Testis (tissue), 2 donors: ENCODE measurements at regions not wholly inside any gene's neighbourhood (a gene's known extent, or its start where the extent isn't known, plus 50 kb on each side); places are given as distances from the start of the nearest gene placed in this dataset.
"Not testable (repeated sequence)": the region's sequence is repeated elsewhere in the genome, so short reads cannot be mapped to it uniquely, and the experiment has no call there.

Experiments used
- DNase-seq: peaks from one replicate; pipeline ENCODE4 v3.0.0-alpha.2; 2019
- H3K27ac ChIP-seq, 2 donors: fragments of 200-600 bp; sonication (generic); one replicate each; pipeline ENCODE4 v1.5.1; 2019
- H3K27me3 ChIP-seq: fragments of 200-600 bp; sonication (generic); one replicate; pipeline ENCODE4 v1.5.1; 2019
- H3K36me3 ChIP-seq: fragments of 200-600 bp; sonication (generic); one replicate; pipeline ENCODE4 v1.5.1; 2017; ENCODE audit warnings: low read depth; ENCODE audit errors: missing control alignments
- H3K4me1 ChIP-seq: fragments of 200-600 bp; sonication (generic); one replicate; pipeline ENCODE4 v1.5.1; 2019
- H3K4me3 ChIP-seq, 2 donors: fragments of 200-600 bp; sonication (generic); one replicate each; pipeline ENCODE4 v1.5.1; 2017 to 2019
- H3K9me3 ChIP-seq: fragments of 200-600 bp; sonication (generic); one replicate; pipeline ENCODE4 v1.5.1; 2017
- POLR2A ChIP-seq: fragments of 450-650 bp; IDR thresholded peaks from one replicate; pipeline ENCODE4 v1.6.1; 2017; ENCODE audit warnings: antibody characterized with exemption, mild to moderate bottlenecking, moderate library complexity
- whole genome bisulfite sequencing, 2 donors: methylation state at CpG; one replicate each; pipeline ENCODE4 v1.1.5; 2018; 5-methylcytosine and 5-hydroxymethylcytosine counted together
- intact Hi-C: fragments of 100-400 bp; cut with DNase I; formaldehyde crosslinking; loops from one replicate; pipeline ENCODE4 v1.15.1; 2023; ENCODE audit warnings: low total_unique reads
- TF ChIP-seq, protein P1 (sequence below), 3 experiments: fragments of 450-650 bp in 2 of 3; fragments of 200-600 bp in 1 of 3; sonication (generic) in 1 of 3; IDR thresholded peaks; one replicate each; pipeline ENCODE4 v1.5.1; 2016 to 2019; ENCODE audit warnings: antibody characterized with exemption in 3 of 3, mild to moderate bottlenecking in 2 of 3, moderate library complexity in 1 of 3

DNA sequence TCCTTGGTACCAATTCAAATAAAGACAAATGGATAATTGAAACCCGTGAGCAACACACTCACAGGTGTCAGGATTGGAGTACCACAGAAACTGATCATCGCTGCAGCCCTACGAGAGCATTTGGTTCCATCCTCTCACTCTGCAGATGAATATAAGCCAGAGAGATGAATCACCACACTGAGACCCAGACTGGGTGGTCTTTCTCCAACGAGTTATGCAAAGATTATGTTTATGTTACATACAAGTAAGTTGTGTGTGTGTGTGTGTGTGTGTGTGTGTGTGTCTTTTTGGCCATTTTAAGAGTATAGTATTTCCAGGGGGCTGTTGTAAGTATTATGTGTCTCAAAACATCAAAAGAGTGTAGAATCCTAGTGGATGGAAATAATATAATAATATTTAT, 329.5 kb upstream of the ZFP42 start:
- H3K9me3 ChIP-seq = no peaks in the 10 kb centered on the region
- 79 to 86% methylated on average over 4 of the region's 4 CpGs for WGBS, 2 donors
- no peaks in the 10 kb centered on the region for H3K36me3 ChIP-seq
- H3K27ac ChIP-seq = no peak overlapping the region
- TF ChIP-seq, protein P1, sequence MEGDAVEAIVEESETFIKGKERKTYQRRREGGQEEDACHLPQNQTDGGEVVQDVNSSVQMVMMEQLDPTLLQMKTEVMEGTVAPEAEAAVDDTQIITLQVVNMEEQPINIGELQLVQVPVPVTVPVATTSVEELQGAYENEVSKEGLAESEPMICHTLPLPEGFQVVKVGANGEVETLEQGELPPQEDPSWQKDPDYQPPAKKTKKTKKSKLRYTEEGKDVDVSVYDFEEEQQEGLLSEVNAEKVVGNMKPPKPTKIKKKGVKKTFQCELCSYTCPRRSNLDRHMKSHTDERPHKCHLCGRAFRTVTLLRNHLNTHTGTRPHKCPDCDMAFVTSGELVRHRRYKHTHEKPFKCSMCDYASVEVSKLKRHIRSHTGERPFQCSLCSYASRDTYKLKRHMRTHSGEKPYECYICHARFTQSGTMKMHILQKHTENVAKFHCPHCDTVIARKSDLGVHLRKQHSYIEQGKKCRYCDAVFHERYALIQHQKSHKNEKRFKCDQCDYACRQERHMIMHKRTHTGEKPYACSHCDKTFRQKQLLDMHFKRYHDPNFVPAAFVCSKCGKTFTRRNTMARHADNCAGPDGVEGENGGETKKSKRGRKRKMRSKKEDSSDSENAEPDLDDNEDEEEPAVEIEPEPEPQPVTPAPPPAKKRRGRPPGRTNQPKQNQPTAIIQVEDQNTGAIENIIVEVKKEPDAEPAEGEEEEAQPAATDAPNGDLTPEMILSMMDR (IDR thresholded peaks at IDR 0.05) = no peak
- TF ChIP-seq POLR2A = no peak
- DNase-seq = no peak
- intact Hi-C loops = no loop called here
- H3K27me3 ChIP-seq = no peaks in the 10 kb centered on the region
- no peak overlapping the region for H3K4me3 ChIP-seq
- peaks cover 12% of the 10 kb centered on the region for H3K4me1 ChIP-seq

DNA sequence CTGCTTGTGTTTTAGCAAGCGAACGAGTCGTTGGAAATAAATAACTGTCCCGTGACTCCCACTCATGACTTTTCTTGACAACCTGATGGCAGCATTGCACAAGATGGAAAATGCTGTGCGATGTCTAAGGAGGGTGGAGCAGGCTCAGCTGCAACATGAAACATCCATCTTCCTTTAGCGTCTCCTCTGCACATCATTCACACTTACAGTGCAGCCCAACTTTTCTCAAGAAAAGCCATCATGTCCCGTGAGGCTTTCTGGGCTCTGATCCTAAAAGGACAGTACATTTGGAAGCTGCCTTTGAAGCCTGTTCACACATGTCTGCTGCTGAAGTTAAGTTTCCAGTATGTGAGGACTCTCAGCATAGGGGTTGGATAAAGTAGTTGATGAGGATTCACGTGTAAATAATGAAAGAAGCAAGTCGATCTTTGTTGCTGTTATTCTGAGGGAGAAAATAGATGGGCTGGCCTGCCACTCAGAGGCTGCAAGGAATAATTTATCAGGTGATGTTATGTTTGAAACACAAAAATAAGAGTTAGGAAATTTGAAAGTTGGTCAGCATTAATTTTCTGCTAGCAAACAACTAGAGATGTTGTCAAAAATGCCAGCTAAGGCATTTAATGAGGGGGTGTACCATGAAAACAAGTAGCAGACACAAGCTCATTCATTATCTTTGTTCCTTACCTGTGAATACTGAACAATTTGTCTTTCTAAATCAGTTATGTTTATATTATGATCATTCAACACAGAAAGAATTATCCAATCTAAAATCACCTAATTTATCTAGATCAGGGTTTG, 328.7 kb upstream of the ZFP42 start:
- Histone ChIP-seq H3K9me3 (no peaks in the 10 kb centered on the region), H3K27me3 (no peaks in the 10 kb centered on the region), H3K4me3 (no peak overlapping the region), H3K4me1 (peaks cover 12% of the 10 kb centered on the region), H3K27ac (no peak overlapping the region), H3K36me3 (no peaks in the 10 kb centered on the region)
- intact Hi-C loops = no loop called here
- peak; percentile 54 for DNase-seq
- TF ChIP-seq POLR2A = no peak
- TF ChIP-seq, protein P1 (IDR thresholded peaks at IDR 0.05) = no peak
- 28 to 49% methylated on average over 9 of the region's 9 CpGs for WGBS, 2 donors

DNA sequence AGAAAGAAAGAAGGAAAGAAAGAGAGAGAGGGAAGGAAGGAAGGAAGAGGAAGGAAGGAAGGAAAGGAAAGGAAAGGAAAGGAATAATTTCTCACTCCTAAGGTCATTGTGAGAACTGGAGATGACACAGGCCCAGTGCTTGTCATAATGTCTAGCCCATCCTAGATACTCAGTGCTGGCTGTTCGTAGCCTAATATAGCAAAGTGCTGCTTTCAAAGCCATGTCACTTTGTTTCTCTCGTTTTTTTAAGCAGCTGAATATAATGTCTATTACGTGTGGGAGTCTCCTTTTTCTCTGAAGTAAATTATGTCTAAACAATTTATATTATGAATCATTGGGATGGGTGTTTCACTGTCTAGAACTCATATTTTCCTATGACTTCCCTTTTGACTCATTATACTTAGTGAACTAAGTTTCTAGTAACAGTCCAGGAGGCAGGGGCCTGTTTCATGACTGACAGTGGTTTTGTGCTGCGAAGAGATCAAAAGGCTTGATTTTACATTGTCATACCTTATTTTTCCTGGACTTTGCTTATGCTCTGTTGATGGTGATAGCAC, 327.0 kb upstream of the ZFP42 start:
- Histone ChIP-seq H3K36me3 (no peaks in the 10 kb centered on the region), H3K27me3 (no peaks in the 10 kb centered on the region), H3K4me1 (peaks cover 12% of the 10 kb centered on the region), H3K4me3 (no peak overlapping the region), H3K9me3 (no peaks in the 10 kb centered on the region), H3K27ac (no peak overlapping the region)
- no peak for DNase-seq
- TF ChIP-seq, protein P1 (IDR thresholded peaks at IDR 0.05) = no peak
- no peak for TF ChIP-seq POLR2A
- WGBS, 2 donors = 65 to 70% methylated on average over 4 of the region's 4 CpGs
- intact Hi-C loops = no loop called here

DNA sequence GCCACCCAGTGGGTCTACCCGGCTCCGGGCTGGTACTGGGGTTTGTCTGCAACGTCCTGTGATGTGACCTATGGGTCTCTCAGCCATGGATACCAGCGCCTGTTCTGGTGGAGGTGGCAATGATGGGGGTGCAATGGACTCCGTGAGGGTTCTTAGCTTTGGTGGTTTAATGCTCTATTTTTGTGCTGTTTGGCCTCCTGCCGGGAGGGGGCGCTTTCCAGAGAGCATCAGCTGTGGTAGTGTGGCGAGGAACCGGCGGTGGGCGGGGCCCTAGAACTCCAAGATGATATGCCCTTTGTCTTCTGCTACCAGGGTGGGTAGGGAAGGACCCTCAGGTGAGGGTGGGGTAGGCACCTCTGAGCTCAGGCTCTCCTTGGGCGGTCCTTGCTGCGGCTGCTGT, 324.1 kb upstream of the ZFP42 start:
- Histone ChIP-seq H3K4me1 (peaks cover 12% of the 10 kb centered on the region), H3K4me3 (peak overlapping the region in 1 of 2 donors; percentile 13)
- intact Hi-C loops, H3K27ac ChIP-seq, H3K9me3 ChIP-seq, H3K36me3 ChIP-seq, H3K27me3 ChIP-seq: not testable (repeated sequence)
- WGBS, 2 donors = 82 to 83% methylated on average over 4 to 11 of the region's 13 CpGs
- TF ChIP-seq, protein P1 (IDR thresholded peaks at IDR 0.05) = peak in 1 of 3 experiments; percentile 24
- DNase-seq = peak; percentile 74

DNA sequence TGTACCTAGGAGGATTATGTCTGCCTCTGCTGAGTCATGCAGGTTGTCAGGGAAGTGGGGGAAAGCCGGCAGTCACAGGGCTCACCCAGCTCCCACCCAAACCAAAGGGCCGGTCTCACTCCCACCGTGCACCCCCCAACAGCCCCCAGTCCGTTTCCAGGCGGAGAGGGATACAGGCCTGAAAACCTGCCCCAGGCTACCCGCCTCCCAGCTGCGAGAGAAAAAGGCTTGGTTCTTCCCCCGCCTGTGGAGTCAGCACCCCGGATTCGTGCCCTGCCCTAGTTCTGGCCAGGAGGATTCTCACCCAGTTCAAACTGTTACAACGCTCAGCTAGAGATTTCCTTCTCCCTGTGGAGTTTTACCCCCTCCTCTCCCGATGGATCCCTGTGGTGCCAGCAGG, 323.6 kb upstream of the ZFP42 start:
- DNase-seq, H3K36me3 ChIP-seq, H3K27me3 ChIP-seq, H3K9me3 ChIP-seq, intact Hi-C loops, H3K4me1 ChIP-seq, H3K27ac ChIP-seq: not testable (repeated sequence)
- H3K4me3 ChIP-seq = peak overlapping the region in 1 of 2 donors; percentile 13
- 53 to 65% methylated on average over 6 to 8 of the region's 12 CpGs for WGBS, 2 donors

DNA sequence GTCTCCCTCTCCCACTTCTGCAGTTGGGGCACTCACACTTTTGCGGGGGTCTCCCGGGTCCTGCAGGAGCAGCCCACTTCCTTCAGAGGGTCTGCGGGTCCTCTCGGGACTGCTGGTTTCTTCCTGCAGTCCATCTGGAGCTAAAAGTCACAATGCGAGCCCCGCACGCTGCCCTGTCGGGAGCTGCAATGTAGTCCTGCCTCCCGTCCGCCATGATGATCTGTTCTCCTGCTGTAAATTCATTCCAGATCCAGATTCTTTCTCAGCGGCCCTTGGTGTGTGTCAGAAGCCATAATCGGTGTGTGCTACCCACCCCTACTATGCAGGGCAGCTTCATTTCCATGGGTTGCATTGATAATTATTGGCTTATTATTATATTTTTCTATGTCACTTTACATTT, 323.0 kb upstream of the ZFP42 start:
- H3K27me3 ChIP-seq, H3K36me3 ChIP-seq, H3K27ac ChIP-seq, H3K4me3 ChIP-seq, H3K9me3 ChIP-seq, intact Hi-C loops, H3K4me1 ChIP-seq: not testable (repeated sequence)
- WGBS, 2 donors = 63 to 68% methylated on average over 8 to 10 of the region's 12 CpGs
- DNase-seq = peak; percentile 29
